ENCODE measurements at regions not wholly inside any gene's neighbourhood (a gene's known extent, or its start where the extent isn't known, plus 50 kb on each side); places are given as distances from the start of the nearest gene placed in this dataset.

- Histone ChIP-seq H3K4me2 (ENCODE audit: insufficient read depth, low read length) (no peak overlapping the region), H4K20me1 (replicated peaks; ENCODE audit: control insufficient read depth, insufficient read depth, low read length) (no peaks in the 10 kb centered on the region; the same call in 1 of the 2 replicates), H3K27me3 (ENCODE audit: control insufficient read depth in 2 of 2, insufficient read depth in 2 of 2, low read length in 2 of 2) (peaks cover 7 to 39% of the 10 kb centered on the region in 2 experiments; a peak in 4 of 5 replicates), H3K4me3 (no peak overlapping the region), H3K9ac (ENCODE audit: insufficient read depth in 1 of 2, low read depth in 2 of 2, low read length in 2 of 2) (no peak overlapping the region), H2AFZ (ENCODE audit: low read depth, low read length) (no peak overlapping the region), H3K36me3 (ENCODE audit: control insufficient read depth, insufficient read depth, low read length) (no peaks in the 10 kb centered on the region), H3K9me1 (ENCODE audit: control insufficient read depth, insufficient read depth, low read length) (no peaks in the 10 kb centered on the region), H3K4me1 (replicated peaks in 1 of 2; ENCODE audit: control insufficient read depth in 2 of 2, insufficient read depth in 2 of 2, low read length in 2 of 2) (no peaks in the 10 kb centered on the region), H3K27ac (ENCODE audit: extremely low read depth, low read depth, low read length) (no peak overlapping the region), H3K79me2 (ENCODE audit: control insufficient read depth, insufficient read depth, low read length) (no peaks in the 10 kb centered on the region), H3K9me3 (replicated peaks; ENCODE audit: control insufficient read depth, insufficient read depth, low read depth, low read length) (no peaks in the 10 kb centered on the region)
- POLR2A ChIA-PET = no interaction called here
- ATAC-seq = no peak
- no TSS peak for BruUV-seq (replicated peaks)
- CTCF ChIA-PET (ENCODE audit: low intra/inter-chr PET ratio) = no interaction called here
- intact Hi-C loops (cut with micrococcal nuclease) = no loop called here
- no peak for FAIRE-seq
- in situ Hi-C loops (cut with MboI) = no loop called here
- 2% methylated on average over 17 of the region's 17 CpGs for WGBS (ENCODE audit: insufficient coverage, low coverage, missing lambda C conversion rate)
- DNase-seq (ENCODE audit: extremely low read depth in 1 of 4, low spot score in 3 of 4) = no peak
- no peak for TF ChIP-seq ETV5 (CRISPR knock-in tag; IDR thresholded peaks at IDR 0.05; ENCODE audit: low read depth)
- TF ChIP-seq ZNF780A (CRISPR knock-in tag; IDR thresholded peaks at IDR 0.05) = no peak
- TF ChIP-seq E2F6 (IDR thresholded peaks at IDR 0.05; ENCODE audit: borderline replicate concordance in 1 of 2, extremely low read depth in 1 of 2, insufficient read depth in 1 of 2, insufficient read length in 1 of 2, low read depth in 1 of 2, low read length in 1 of 2, poor library complexity in 1 of 2, severe bottlenecking in 1 of 2) = no peak
- no peak for TF ChIP-seq NONO (IDR thresholded peaks at IDR 0.05; ENCODE audit: low read depth in 2 of 2, low read length in 1 of 2)
- TF ChIP-seq SIN3A (IDR thresholded peaks at IDR 0.05; ENCODE audit: borderline replicate concordance in 2 of 2, control insufficient read depth in 1 of 2, low read depth in 2 of 2, low read length in 2 of 2) = no peak
- no peak for TF ChIP-seq L3MBTL2 (IDR thresholded peaks at IDR 0.05)
- no peak for TF ChIP-seq ZNF445 (CRISPR knock-in tag; IDR thresholded peaks at IDR 0.05; ENCODE audit: low read depth)
- no peak for TF ChIP-seq CBX8 (IDR thresholded peaks at IDR 0.05; ENCODE audit: borderline replicate concordance, extremely low read depth, low read depth, low read length, poor library complexity, severe bottlenecking)
- no peak for TF ChIP-seq ZBTB9 (CRISPR knock-in tag; IDR thresholded peaks at IDR 0.05)
- TF ChIP-seq ZNF124 (CRISPR knock-in tag; IDR thresholded peaks at IDR 0.05) = no peak
- TF ChIP-seq SAFB (IDR thresholded peaks at IDR 0.05; ENCODE audit: borderline replicate concordance, low read depth, low read length) = no peak
- no peak for TF ChIP-seq SMARCE1 (IDR thresholded peaks at IDR 0.05)
- no peak for TF ChIP-seq ZNF324 (CRISPR knock-in tag; IDR thresholded peaks at IDR 0.05)
Observed at GRCh38 chr11:71101606-71102005, 150.8 kb downstream of the SHANK2 start.
